HEK293 (cell line): ENCODE measurements at regions not wholly inside any gene's neighbourhood (a gene's known extent, or its start where the extent isn't known, plus 50 kb on each side); places are given as distances from the start of the nearest gene placed in this dataset.
A peak's percentile ranks its signal among the peaks of the same experiment; 100 is the strongest.

ENCODE experiments used
- CTCF ChIA-PET: fragments of 350-600 bp; formaldehyde crosslinking; extraction: SDS; loops from one replicate; lab custom pipeline; 2021; ENCODE audit warnings: antibody characterized with exemption; lab: Yijun Ruan, JAX
- POLR2A ChIA-PET: fragments of 300-600 bp; formaldehyde crosslinking; extraction: SDS; loops from one replicate; lab custom pipeline; 2020; ENCODE audit warnings: antibody characterized with exemption, inconsistent platforms; lab: Yijun Ruan, JAX
- H3K27ac ChIP-seq: fragments of 200-500 bp; sonication (Bioruptor generic); 2 replicates; pipeline ENCODE4 v1.5.1; 2014; ENCODE audit warnings: low read depth, low read length, control low read depth, inconsistent platforms; ENCODE audit errors: extremely low read depth
- H3K36me3 ChIP-seq, 2 experiments: fragments of 200-500 bp in 1 of 2; sonication (Bioruptor generic) in 1 of 2; 1 replicate in 1 of 2; 2 replicates in 1 of 2; pipeline ENCODE4 v1.5.1; 2014 to 2017; ENCODE audit warnings: inconsistent platforms in 2 of 2, low read length in 2 of 2; ENCODE audit not compliant: control insufficient read depth in 2 of 2, insufficient read depth in 1 of 2
- H3K4me1 ChIP-seq: fragments of 200-500 bp; sonication (Bioruptor generic); 2 replicates; pipeline ENCODE4 v1.5.1; 2014; ENCODE audit warnings: mild to moderate bottlenecking, low read length, inconsistent platforms; ENCODE audit not compliant: control insufficient read depth, insufficient read depth
- H3K4me3 ChIP-seq: 2 replicates; pipeline ENCODE4 v1.5.1; 2011; ENCODE audit warnings: low read depth, mild to moderate bottlenecking, control low read depth, low read length, moderate library complexity
- H3K9me3 ChIP-seq: fragments of 200-500 bp; sonication (Bioruptor generic); 2 replicates; pipeline ENCODE4 v1.5.1; 2014; ENCODE audit warnings: low read depth, low read length, inconsistent platforms; ENCODE audit not compliant: control insufficient read depth, insufficient read depth
- ATF2 ChIP-seq: fragments of 450-650 bp; formaldehyde crosslinking; IDR thresholded peaks from 2 replicates; pipeline ENCODE4 v1.5.1; 2016; ENCODE audit warnings: missing biosample characterization, missing genetic modification characterization, low read depth
- BCL11B ChIP-seq: fragments of 450-650 bp; formaldehyde crosslinking; IDR thresholded peaks from 2 replicates; pipeline ENCODE4 v1.5.1; 2016; ENCODE audit warnings: low read depth, missing biosample characterization, missing genetic modification characterization
- FEZF1 ChIP-seq: fragments of 450-650 bp; formaldehyde crosslinking; IDR thresholded peaks from 2 replicates; pipeline ENCODE4 v1.5.1; 2016; ENCODE audit warnings: missing biosample characterization, missing genetic modification characterization
- HIC1 ChIP-seq: fragments of 450-650 bp; formaldehyde crosslinking; IDR thresholded peaks from 2 replicates; pipeline ENCODE4 v1.5.1; 2016; ENCODE audit warnings: missing biosample characterization, missing genetic modification characterization
- HOXC10 ChIP-seq: sonication (generic); formaldehyde crosslinking; IDR thresholded peaks from 2 replicates; pipeline ENCODE4 v1.8.1; 2023; ENCODE audit warnings: mild to moderate bottlenecking, missing genetic modification reagents
- KLF7 ChIP-seq: fragments of 450-650 bp; formaldehyde crosslinking; IDR thresholded peaks from 2 replicates; pipeline ENCODE4 v1.5.1; 2016; ENCODE audit warnings: missing biosample characterization, missing genetic modification characterization, borderline replicate concordance
- KLF8 ChIP-seq: fragments of 450-650 bp; formaldehyde crosslinking; IDR thresholded peaks from 2 replicates; pipeline ENCODE4 v1.5.1; 2016; ENCODE audit warnings: missing biosample characterization, missing genetic modification characterization
- KLF9 ChIP-seq: fragments of 450-650 bp; formaldehyde crosslinking; IDR thresholded peaks from 2 replicates; pipeline ENCODE4 v1.5.1; 2016; ENCODE audit warnings: missing biosample characterization, missing genetic modification characterization, low read depth
- PBX3 ChIP-seq: sonication (generic); formaldehyde crosslinking; IDR thresholded peaks from 2 replicates; pipeline ENCODE4 v1.8.1; 2022; ENCODE audit warnings: mild to moderate bottlenecking, moderate library complexity, missing genetic modification reagents
- PRDM6 ChIP-seq: fragments of 450-650 bp; formaldehyde crosslinking; IDR thresholded peaks from 2 replicates; pipeline ENCODE4 v1.5.1; 2017; ENCODE audit warnings: missing biosample characterization, missing genetic modification characterization
- REST ChIP-seq: fragments of 450-650 bp; formaldehyde crosslinking; IDR thresholded peaks from 2 replicates; pipeline ENCODE4 v1.5.1; 2016; ENCODE audit warnings: missing biosample characterization, missing genetic modification characterization
- SALL2 ChIP-seq: fragments of 450-650 bp; formaldehyde crosslinking; IDR thresholded peaks from 2 replicates; pipeline ENCODE4 v1.5.0; 2017; ENCODE audit warnings: missing biosample characterization, mild to moderate bottlenecking, missing genetic modification characterization, borderline replicate concordance
- SETDB1 ChIP-seq: IDR thresholded peaks from one replicate; pipeline ENCODE4 v1.6.1; 2017; ENCODE audit warnings: mild to moderate bottlenecking, low read length, moderate library complexity, mixed read lengths; ENCODE audit not compliant: insufficient read length
- ZBTB17 ChIP-seq: fragments of 450-650 bp; formaldehyde crosslinking; IDR thresholded peaks from 2 replicates; pipeline ENCODE4 v1.5.1; 2016; ENCODE audit warnings: missing biosample characterization, missing genetic modification characterization
- ZFP69B ChIP-seq: fragments of 450-650 bp; formaldehyde crosslinking; IDR thresholded peaks from 2 replicates; pipeline ENCODE4 v1.5.1; 2016; ENCODE audit warnings: missing biosample characterization, missing genetic modification characterization
- ZNF133 ChIP-seq: fragments of 450-650 bp; formaldehyde crosslinking; IDR thresholded peaks from 2 replicates; pipeline ENCODE4 v1.5.1; 2016; ENCODE audit warnings: missing biosample characterization, missing genetic modification characterization
- ZNF146 ChIP-seq: fragments of 450-650 bp; formaldehyde crosslinking; IDR thresholded peaks from 2 replicates; pipeline ENCODE4 v1.5.1; 2016; ENCODE audit warnings: missing biosample characterization, missing genetic modification characterization
- ZNF239 ChIP-seq: fragments of 450-650 bp; formaldehyde crosslinking; IDR thresholded peaks from 2 replicates; pipeline ENCODE4 v1.5.1; 2016; ENCODE audit warnings: missing biosample characterization, missing genetic modification characterization
- ZNF366 ChIP-seq: fragments of 450-650 bp; formaldehyde crosslinking; conservative IDR thresholded peaks from 2 replicates; pipeline ENCODE4 v1.5.1; 2016; ENCODE audit warnings: missing biosample characterization, missing genetic modification characterization
- ZNF398 ChIP-seq: fragments of 450-650 bp; formaldehyde crosslinking; IDR thresholded peaks from 2 replicates; pipeline ENCODE4 v1.5.1; 2017; ENCODE audit warnings: missing biosample characterization, missing genetic modification characterization
- ZNF423 ChIP-seq: fragments of 450-650 bp; formaldehyde crosslinking; IDR thresholded peaks from 2 replicates; pipeline ENCODE4 v1.5.1; 2016; ENCODE audit warnings: missing biosample characterization, missing genetic modification characterization
- ZNF48 ChIP-seq: fragments of 450-650 bp; formaldehyde crosslinking; IDR thresholded peaks from 2 replicates; pipeline ENCODE4 v1.5.1; 2016; ENCODE audit warnings: missing biosample characterization, missing genetic modification characterization
- ZNF677 ChIP-seq: fragments of 450-650 bp; IDR thresholded peaks from 2 replicates; pipeline ENCODE4 v1.5.0; 2018; ENCODE audit warnings: missing biosample characterization, mild to moderate bottlenecking, missing genetic modification characterization, moderate library complexity
- ZNF792 ChIP-seq: fragments of 450-650 bp; formaldehyde crosslinking; IDR thresholded peaks from 2 replicates; pipeline ENCODE4 v1.5.1; 2016; ENCODE audit warnings: missing biosample characterization, missing genetic modification characterization
- ZNF837 ChIP-seq: fragments of 450-650 bp; formaldehyde crosslinking; IDR thresholded peaks from 2 replicates; pipeline ENCODE4 v1.5.1; 2016; ENCODE audit warnings: missing biosample characterization, missing genetic modification characterization

GRCh38 chr1:70840260-70840953 lies 207.2 kb downstream of the PTGER3 start:
- H3K27ac ChIP-seq = no peak overlapping the region
- no peak overlapping the region for H3K4me3 ChIP-seq
- no peaks in the 10 kb centered on the region for H3K9me3 ChIP-seq
- no peaks in the 10 kb centered on the region for H3K4me1 ChIP-seq
- CTCF ChIA-PET = no interaction called here
- no peaks in the 10 kb centered on the region for H3K36me3 ChIP-seq
- POLR2A ChIA-PET = no interaction called here
- no peak for TF ChIP-seq ZNF792 (tag by site-specific recombination)
- TF ChIP-seq ZNF366 (tag by site-specific recombination) = peak; percentile 80
- no peak for TF ChIP-seq ZNF837 (tag by site-specific recombination)
- TF ChIP-seq PBX3 (CRISPR knock-in tag) = no peak
- TF ChIP-seq KLF9 = no peak
- TF ChIP-seq BCL11B = no peak
- TF ChIP-seq FEZF1 (tag by site-specific recombination) = peak; percentile 45
- TF ChIP-seq ATF2 (tag by site-specific recombination) = peak; percentile 62
- no peak for TF ChIP-seq ZNF146 (tag by site-specific recombination)
- no peak for TF ChIP-seq ZBTB17 (tag by site-specific recombination)
- TF ChIP-seq KLF7 (tag by site-specific recombination) = no peak
- TF ChIP-seq ZNF423 (tag by site-specific recombination) = no peak
- TF ChIP-seq HOXC10 (CRISPR knock-in tag) = no peak
- no peak for TF ChIP-seq REST (tag by site-specific recombination)
- peak; percentile 84 for TF ChIP-seq HIC1 (tag by site-specific recombination)
- TF ChIP-seq ZNF239 (tag by site-specific recombination) = no peak
- no peak for TF ChIP-seq SALL2 (tag by site-specific recombination)
- TF ChIP-seq ZFP69B = no peak
- no peak for TF ChIP-seq ZNF133 (tag by site-specific recombination)
- TF ChIP-seq ZNF48 (tag by site-specific recombination) = no peak
- no peak for TF ChIP-seq ZNF398 (tag by site-specific recombination)
- no peak for TF ChIP-seq ZNF677 (tag by site-specific recombination)
- TF ChIP-seq PRDM6 (tag by site-specific recombination) = no peak
- TF ChIP-seq SETDB1 = peak; percentile 82
- TF ChIP-seq KLF8 (tag by site-specific recombination) = no peak
